SK-N-MC (cell line): ENCODE measurements at regions not wholly inside any gene's neighbourhood (a gene's known extent, or its start where the extent isn't known, plus 50 kb on each side); places are given as distances from the start of the nearest gene placed in this dataset.

Experiments
- EZH2 ChIP-seq: fragments of 200-600 bp; sonication (generic); IDR thresholded peaks from one replicate; pipeline ENCODE4 v1.6.1; 2017; ENCODE audit warnings: antibody characterized with exemption
- POLR2AphosphoS5 ChIP-seq: IDR thresholded peaks from 2 replicates; pipeline ENCODE4 v1.6.1; 2012; ENCODE audit warnings: mild to moderate bottlenecking, low read depth, low read length, borderline replicate concordance

DNA sequence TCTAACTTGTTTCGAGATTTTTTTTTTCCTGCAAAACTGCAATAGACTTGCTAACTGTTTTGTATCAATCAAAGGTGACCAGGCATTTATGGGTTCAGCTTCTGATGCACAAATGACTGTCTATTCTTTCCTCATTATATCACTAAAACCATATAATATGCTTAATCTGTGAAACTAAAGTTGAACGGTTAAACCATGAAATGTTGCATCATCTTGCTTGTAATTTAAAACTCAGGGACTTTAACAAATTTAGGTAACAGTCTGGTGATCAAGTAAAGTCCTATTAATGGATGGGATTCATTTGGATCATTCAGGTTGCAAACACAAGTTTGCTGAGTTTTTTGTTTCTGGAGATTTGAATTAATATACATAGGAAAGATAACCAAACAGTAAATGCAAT, 232.0 kb upstream of the LUZP2 start:
- TF ChIP-seq EZH2 = no peak
- no peak for TF ChIP-seq POLR2AphosphoS5
